ENCODE measurements at regions not wholly inside any gene's neighbourhood (a gene's known extent, or its start where the extent isn't known, plus 50 kb on each side); places are given as distances from the start of the nearest gene placed in this dataset.

DNA sequence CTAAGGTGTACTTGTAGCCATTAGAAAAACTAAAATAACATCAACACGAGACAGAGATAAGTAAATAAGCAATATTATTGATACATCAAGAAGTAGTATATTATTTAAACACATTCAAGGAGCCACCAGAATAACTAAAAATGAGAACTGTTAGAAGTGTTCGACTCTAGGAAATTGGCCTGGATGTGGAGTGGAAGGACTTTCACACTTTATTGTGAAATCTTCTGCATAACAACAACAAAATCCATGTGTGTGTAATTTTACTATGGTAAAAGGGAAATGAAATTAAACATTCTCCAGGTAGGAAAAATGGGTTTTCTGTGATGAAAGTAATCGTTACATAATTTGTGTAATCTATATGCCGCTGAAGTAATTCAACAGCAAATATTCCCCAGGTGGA is 96.3 kb upstream of the RNF152 start:
- TF ChIP-seq CTCF (conservative IDR thresholded peaks at IDR 0.05; ENCODE audit: control insufficient read depth, insufficient read depth, low read depth, low read length): no peak
- no peak overlapping the region for H3K4me3 ChIP-seq (ENCODE audit: control insufficient read depth, low read depth, low read length)
- DNase-seq (ENCODE audit: low read depth): no peak

DNA sequence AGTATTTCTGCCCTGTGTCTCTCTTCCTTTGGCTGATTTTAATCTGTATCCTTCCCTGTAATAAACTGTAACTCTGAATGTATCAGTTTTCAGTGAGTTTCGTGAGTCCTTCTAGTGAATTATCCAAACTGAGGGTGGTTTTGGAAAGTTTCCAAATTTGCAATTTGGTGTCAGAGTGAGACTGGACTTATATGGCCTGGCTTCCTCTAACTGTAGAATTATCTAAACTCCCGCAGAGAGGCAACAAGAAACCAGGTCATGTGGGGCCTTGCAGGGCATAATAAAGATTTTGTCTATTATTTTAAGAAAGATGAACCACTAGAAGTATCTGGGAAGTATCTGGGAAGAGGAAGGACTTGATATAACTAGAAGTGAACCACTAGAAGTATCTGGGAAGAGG is 95.3 kb upstream of the RNF152 start:
- DNase-seq (ENCODE audit: low read depth): no peak
- TF ChIP-seq CTCF (conservative IDR thresholded peaks at IDR 0.05; ENCODE audit: control insufficient read depth, insufficient read depth, low read depth, low read length): no peak
- no peak overlapping the region for H3K4me3 ChIP-seq (ENCODE audit: control insufficient read depth, low read depth, low read length)

GRCh38 chr18:61985681-61986080 is 92.9 kb upstream of the RNF152 start:
- TF ChIP-seq CTCF (conservative IDR thresholded peaks at IDR 0.05; ENCODE audit: control insufficient read depth, insufficient read depth, low read depth, low read length): no peak
- DNase-seq (ENCODE audit: low read depth): no peak
- H3K4me3 ChIP-seq (ENCODE audit: control insufficient read depth, low read depth, low read length): no peak overlapping the region

- H3K4me3 ChIP-seq (ENCODE audit: control insufficient read depth, low read depth, low read length): no peak overlapping the region
- no peak for TF ChIP-seq CTCF (conservative IDR thresholded peaks at IDR 0.05; ENCODE audit: control insufficient read depth, insufficient read depth, low read depth, low read length)
- no peak for DNase-seq (ENCODE audit: low read depth)
Observed at GRCh38 chr18:61984349-61984748, 91.5 kb upstream of the RNF152 start.

DNA sequence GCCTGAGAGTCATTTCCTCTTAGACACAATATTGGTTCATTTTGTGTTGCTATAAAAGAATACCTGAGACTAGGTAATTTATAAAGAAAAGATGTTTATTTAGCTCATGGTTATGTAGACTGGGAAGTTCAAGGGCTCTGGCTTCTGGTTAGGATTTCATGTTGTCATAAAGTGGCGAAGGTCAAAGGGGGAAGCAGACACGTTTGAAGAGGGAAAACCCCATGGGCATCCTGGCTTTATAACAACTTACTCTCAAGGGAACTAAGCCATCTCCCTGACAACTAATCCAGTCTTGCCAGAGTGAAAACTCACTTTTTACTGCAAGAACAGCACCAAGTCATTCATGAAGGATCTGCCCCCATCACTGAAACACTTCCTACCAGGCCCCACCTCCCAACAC is 89.7 kb upstream of the RNF152 start:
- H3K4me3 ChIP-seq (ENCODE audit: control insufficient read depth, low read depth, low read length): no peak overlapping the region
- TF ChIP-seq CTCF (conservative IDR thresholded peaks at IDR 0.05; ENCODE audit: control insufficient read depth, insufficient read depth, low read depth, low read length): no peak
- no peak for DNase-seq (ENCODE audit: low read depth)

GRCh38 chr18:61980355-61980754 is 87.5 kb upstream of the RNF152 start:
- peak; percentile 30 for DNase-seq (ENCODE audit: low read depth)
- no peak for TF ChIP-seq CTCF (conservative IDR thresholded peaks at IDR 0.05; ENCODE audit: control insufficient read depth, insufficient read depth, low read depth, low read length)
- H3K4me3 ChIP-seq (ENCODE audit: control insufficient read depth, low read depth, low read length): no peak overlapping the region
